ENCODE measurements at regions not wholly inside any gene's neighbourhood (a gene's known extent, or its start where the extent isn't known, plus 50 kb on each side); places are given as distances from the start of the nearest gene placed in this dataset.

- in situ Hi-C loops (cut with HindIII; ENCODE audit: extremely low pct_ligation_motif_present, low pct_unique_long_range_greater_than_20kb), result no loop called here
- H3K4me3 ChIP-seq (replicated peaks in 1 of 3; ENCODE audit: insufficient read depth in 1 of 3, low read depth in 2 of 3, low read length in 3 of 3), result no peak overlapping the region
- ChIA-PET CTCF (ENCODE audit: low intra/inter-chr PET ratio, low total read pairs) (no interaction called here), POLR2A (no interaction called here)
- no peak overlapping the region for H3K4me2 ChIP-seq (ENCODE audit: low read depth, low read length)
- BruUV-seq (replicated peaks), result no TSS peak
- intact Hi-C loops (cut with micrococcal nuclease; ENCODE audit: unreplicated experiment), result no loop called here
- no peaks in the 10 kb centered on the region for H3K79me2 ChIP-seq (ENCODE audit: insufficient read depth, low read length)
- ATAC-seq (no peak), DNase-seq (ENCODE audit: low spot score) (no peak), FAIRE-seq (no peak)
- no peak overlapping the region for H2AFZ ChIP-seq (ENCODE audit: low read length)
- peaks cover 0 to 15% of the 10 kb centered on the region in 2 experiments; a peak in 2 of 5 replicates for H3K27me3 ChIP-seq (ENCODE audit: control insufficient read depth in 1 of 2, insufficient read depth in 2 of 2, low read length in 2 of 2)
- no peaks in the 10 kb centered on the region for H3K4me1 ChIP-seq (ENCODE audit: insufficient read depth, low read length)
- H3K9me3 ChIP-seq (ENCODE audit: low read length), result no peaks in the 10 kb centered on the region
- H3K36me3 ChIP-seq (replicated peaks in 1 of 2; ENCODE audit: control insufficient read depth in 1 of 2, insufficient read depth in 2 of 2, low read length in 2 of 2), result no peaks in the 10 kb centered on the region
- H4K20me1 ChIP-seq (ENCODE audit: insufficient read depth, low read length), result no peaks in the 10 kb centered on the region
- H3K9ac ChIP-seq (ENCODE audit: insufficient read depth, low read depth, low read length), result no peak overlapping the region
- no peak overlapping the region for H3K27ac ChIP-seq (ENCODE audit: extremely low read length, insufficient read depth, low read length)
- no peak for TF ChIP-seq ZNF512B (CRISPR knock-in tag; IDR thresholded peaks at IDR 0.05; ENCODE audit: borderline replicate concordance)
- no peak for TF ChIP-seq SIN3A (IDR thresholded peaks at IDR 0.05; ENCODE audit: borderline replicate concordance, low read depth, low read length)
- no peak for TF ChIP-seq SNRNP70 (IDR thresholded peaks at IDR 0.05; ENCODE audit: low read depth, low read length)
- TF ChIP-seq ZNF354B (CRISPR knock-in tag; IDR thresholded peaks at IDR 0.05), result no peak
- no peak for TF ChIP-seq ELF4 (CRISPR knock-in tag; IDR thresholded peaks at IDR 0.05; ENCODE audit: borderline replicate concordance)
- 28% methylated on average over 7 of the region's 7 CpGs for WGBS (ENCODE audit: low lambda C conversion rate)
Measured at GRCh38 chr2:129711816-129712675, 267.4 kb upstream of the RAB6C start.
